Muscle of leg (tissue), 3 donors: ENCODE measurements at regions not wholly inside any gene's neighbourhood (a gene's known extent, or its start where the extent isn't known, plus 50 kb on each side); places are given as distances from the start of the nearest gene placed in this dataset.

Experiments
- DNase-seq: peaks from one replicate; pipeline ENCODE4 v3.0.0; 2013
- H3K27ac ChIP-seq: one replicate; pipeline ENCODE4 v1.5.1; 2013; ENCODE audit warnings: mild to moderate bottlenecking, low read length, control low read depth
- H3K27me3 ChIP-seq: one replicate; pipeline ENCODE4 v1.6.1; 2013; ENCODE audit warnings: low read length; ENCODE audit not compliant: control insufficient read depth, insufficient read depth
- H3K36me3 ChIP-seq: one replicate; pipeline ENCODE4 v1.6.1; 2013; ENCODE audit warnings: low read length; ENCODE audit not compliant: control insufficient read depth, insufficient read depth
- H3K4me1 ChIP-seq: one replicate; pipeline ENCODE4 v1.6.1; 2013; ENCODE audit warnings: low read length; ENCODE audit not compliant: control insufficient read depth, insufficient read depth
- H3K4me3 ChIP-seq: one replicate; pipeline ENCODE4 v1.5.1; 2013; ENCODE audit warnings: low read length, control low read depth
- H3K9me3 ChIP-seq: replicated peaks from 2 replicates; pipeline ENCODE4 v1.6.1; 2013; ENCODE audit warnings: low read depth, low read length; ENCODE audit not compliant: control insufficient read depth
- WGBS: methylation state at CpG from one replicate; pipeline ENCODE4 v1.1.5; 2013; ENCODE audit warnings: missing lambda C conversion rate; ENCODE audit not compliant: insufficient coverage; 5-methylcytosine and 5-hydroxymethylcytosine counted together

DNA sequence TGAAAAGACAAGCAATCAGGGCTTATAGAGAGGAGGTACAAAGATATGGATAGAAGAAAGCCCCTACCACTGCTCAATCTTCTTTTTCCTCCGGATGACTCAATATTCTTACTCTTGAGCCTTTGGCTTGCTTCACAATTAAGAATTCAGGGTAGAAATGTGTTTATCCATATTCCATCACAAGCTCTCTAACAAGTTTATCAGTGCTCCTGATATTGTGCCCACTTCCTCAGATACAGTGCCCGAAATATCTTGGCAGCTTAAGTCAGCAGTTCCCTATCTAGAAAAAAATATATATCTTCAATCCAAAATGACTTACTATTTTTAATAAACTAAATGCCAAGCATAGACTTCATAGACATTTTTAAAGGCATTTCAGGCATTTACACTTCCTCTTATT is 255.1 kb upstream of the FAT3 start:
- no peaks in the 10 kb centered on the region for H3K27me3 ChIP-seq
- WGBS, result 78% methylated on average over 1 of the region's 2 CpGs

DNA sequence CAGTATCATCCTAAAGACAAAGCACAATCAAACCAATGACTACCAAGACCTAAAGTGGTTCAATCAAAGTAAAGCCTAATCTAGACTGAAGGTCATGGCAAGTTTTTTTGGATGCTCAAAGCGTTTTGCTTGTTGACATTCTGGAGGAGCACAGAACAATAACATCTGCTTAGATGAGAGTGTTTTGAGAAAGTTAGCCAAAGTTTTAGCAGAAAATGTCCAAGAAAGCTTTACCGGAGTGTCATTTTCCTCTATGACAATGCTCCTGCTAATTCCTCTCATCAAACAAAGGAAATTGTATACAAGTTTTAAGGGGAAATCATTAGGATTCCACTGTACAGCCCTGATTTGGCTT is 256.9 kb upstream of the FAT3 start:
- DNase-seq, result peak; percentile 76
- Histone ChIP-seq H3K27me3 (no peaks in the 10 kb centered on the region), H3K36me3 (no peaks in the 10 kb centered on the region), H3K27ac (no peak overlapping the region), H3K4me3 (no peak overlapping the region), H3K4me1 (no peaks in the 10 kb centered on the region), H3K9me3 (no peaks in the 10 kb centered on the region)
- no CpG with 5 or more reads among the region's 2 CpGs for WGBS

More for the DNA sequence above, 255.1 kb upstream of the FAT3 start:
- Histone ChIP-seq H3K27ac (no peak overlapping the region), H3K36me3 (no peaks in the 10 kb centered on the region), H3K4me3 (no peak overlapping the region), H3K9me3 (no peaks in the 10 kb centered on the region), H3K4me1 (no peaks in the 10 kb centered on the region)
- DNase-seq, result no peak

DNA sequence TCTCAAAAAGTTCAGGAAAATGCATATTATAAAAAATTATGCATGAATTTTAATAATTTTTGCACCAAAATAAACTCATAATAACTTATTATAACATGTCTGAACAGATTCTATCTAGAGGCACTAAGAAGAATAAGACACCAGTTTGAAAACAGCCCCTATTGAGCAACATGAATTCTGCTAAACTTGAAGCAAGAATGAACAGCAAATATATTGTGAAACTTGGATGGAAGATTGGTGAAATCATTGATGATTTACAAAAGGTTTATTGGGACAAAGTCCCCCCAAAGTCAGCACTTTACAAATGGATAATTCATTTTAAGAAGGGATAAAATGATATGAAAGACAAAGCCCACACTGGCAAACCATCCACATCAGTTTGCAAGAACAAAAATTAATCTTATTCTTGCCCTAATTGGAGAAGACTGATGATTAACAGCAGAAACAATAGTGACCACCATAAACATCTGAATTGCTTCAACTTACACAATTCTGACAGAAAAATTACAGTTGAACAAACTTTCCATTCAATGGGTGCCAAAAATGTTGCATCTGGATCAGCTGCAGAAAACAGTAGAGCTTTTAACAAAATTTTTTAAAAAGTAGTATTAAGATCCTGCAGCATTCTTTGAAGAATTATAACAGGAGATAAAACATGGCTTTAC is 257.5 kb upstream of the FAT3 start:
- DNase-seq, result peak; percentile 87

DNA sequence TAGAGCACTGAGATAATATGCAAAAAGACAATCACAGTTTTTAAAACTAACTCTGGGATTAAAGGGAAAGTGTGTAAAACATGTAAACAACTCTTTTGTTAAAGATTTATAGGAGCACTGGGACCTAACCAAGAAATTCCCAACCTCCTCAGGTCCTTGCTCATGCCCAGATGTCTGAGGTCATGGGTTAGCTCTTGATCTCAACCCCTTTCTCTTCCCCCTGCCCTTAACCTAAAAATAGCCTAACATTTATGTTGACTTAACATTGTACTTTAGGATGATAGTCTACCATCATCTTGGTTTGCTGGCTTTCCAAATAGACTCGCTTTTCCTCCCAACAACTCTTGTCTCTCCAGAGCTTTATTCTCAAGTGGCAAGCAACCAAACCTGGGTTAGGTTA is 258.2 kb upstream of the FAT3 start:
- DNase-seq, result no peak
- no peak overlapping the region for H3K4me3 ChIP-seq
- H3K27ac ChIP-seq, result no peak overlapping the region
- no peaks in the 10 kb centered on the region for H3K27me3 ChIP-seq
- H3K36me3 ChIP-seq, result no peaks in the 10 kb centered on the region
- WGBS, result no CpG with 5 or more reads among the region's 1 CpG
- H3K9me3 ChIP-seq, result no peaks in the 10 kb centered on the region
- no peaks in the 10 kb centered on the region for H3K4me1 ChIP-seq

More for the DNA sequence above, 257.5 kb upstream of the FAT3 start:
- H3K36me3 ChIP-seq, result no peaks in the 10 kb centered on the region
- H3K4me1 ChIP-seq, result no peaks in the 10 kb centered on the region
- no peak overlapping the region for H3K27ac ChIP-seq
- no peaks in the 10 kb centered on the region for H3K27me3 ChIP-seq
- no peak overlapping the region for H3K4me3 ChIP-seq
- no peaks in the 10 kb centered on the region for H3K9me3 ChIP-seq

DNA sequence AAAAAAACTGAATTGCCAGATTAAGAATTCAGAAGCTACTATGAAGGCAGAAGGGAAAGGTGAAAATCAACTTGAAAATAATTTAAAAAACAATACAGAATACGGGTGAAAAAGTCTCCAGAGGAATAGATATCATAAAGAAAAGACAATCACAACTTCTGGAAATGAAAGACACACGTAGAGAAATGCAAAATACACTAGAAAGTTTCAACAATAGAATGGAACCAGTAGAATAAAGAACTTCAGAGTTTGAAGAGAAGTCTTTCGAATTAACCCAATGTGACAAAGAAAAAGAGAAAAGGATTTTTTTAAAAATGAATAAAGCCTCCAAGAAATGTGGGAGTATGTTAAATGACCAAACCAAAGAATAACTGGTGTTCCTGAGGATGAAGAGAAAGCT is 263.8 kb upstream of the FAT3 start:
- H3K9me3 ChIP-seq, result peaks cover 17% of the 10 kb centered on the region
- no CpG with 5 or more reads among the region's 3 CpGs for WGBS
- no peak for DNase-seq
- no peaks in the 10 kb centered on the region for H3K4me1 ChIP-seq
- H3K4me3 ChIP-seq, result no peak overlapping the region
- H3K27ac ChIP-seq, result no peak overlapping the region
- H3K27me3 ChIP-seq, result no peaks in the 10 kb centered on the region
- H3K36me3 ChIP-seq, result no peaks in the 10 kb centered on the region

DNA sequence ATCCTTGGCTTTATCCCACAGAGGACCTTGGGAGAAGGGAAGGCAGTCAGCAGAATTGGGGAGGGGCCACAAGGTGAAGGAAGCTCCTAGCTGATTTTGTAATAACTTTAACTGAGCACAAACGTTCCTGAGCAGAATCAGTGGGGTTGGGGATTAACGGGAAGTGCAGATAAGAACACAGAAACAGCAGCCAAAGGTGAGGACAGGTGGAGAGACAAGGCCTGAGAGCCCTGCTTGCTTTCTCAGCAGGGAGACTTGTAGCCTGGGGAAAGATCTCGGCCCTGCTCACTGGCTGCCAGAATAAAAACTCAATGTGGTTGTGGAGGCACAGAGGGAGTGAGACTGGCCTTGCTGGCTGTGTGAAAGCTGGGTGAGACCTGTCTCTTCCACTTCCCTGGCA is 265.2 kb upstream of the FAT3 start:
- peaks cover 17% of the 10 kb centered on the region for H3K9me3 ChIP-seq
- DNase-seq, result no peak
- no peaks in the 10 kb centered on the region for H3K4me1 ChIP-seq
- 79% methylated on average over 2 of the region's 3 CpGs for WGBS
- no peak overlapping the region for H3K27ac ChIP-seq
- H3K27me3 ChIP-seq, result no peaks in the 10 kb centered on the region
- no peaks in the 10 kb centered on the region for H3K36me3 ChIP-seq
- no peak overlapping the region for H3K4me3 ChIP-seq

DNA sequence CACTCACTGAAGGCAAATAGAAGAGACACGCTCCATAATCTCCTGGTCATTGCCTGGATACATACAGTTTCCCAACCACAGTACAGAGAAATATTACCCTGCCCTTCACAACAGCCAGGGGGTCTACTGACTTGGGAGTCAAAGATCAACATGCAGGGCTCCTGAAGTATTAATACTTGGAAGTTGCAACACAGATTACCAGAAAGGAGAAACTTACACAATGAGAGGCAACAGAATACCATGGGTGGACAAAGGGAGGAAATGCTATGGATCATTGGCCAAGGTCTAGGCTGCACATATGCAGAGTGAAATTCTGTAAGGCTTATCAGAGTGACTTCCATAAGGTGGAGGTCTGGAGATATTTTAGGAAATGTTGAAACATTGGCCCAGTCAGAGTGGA is 267.9 kb upstream of the FAT3 start:
- Histone ChIP-seq H3K36me3 (no peaks in the 10 kb centered on the region), H3K4me1 (no peaks in the 10 kb centered on the region), H3K27ac (no peak overlapping the region), H3K4me3 (no peak overlapping the region), H3K9me3 (peaks cover 17% of the 10 kb centered on the region), H3K27me3 (no peaks in the 10 kb centered on the region)
- DNase-seq, result no peak
- WGBS, result 100% methylated on average over 1 of the region's 1 CpG

DNA sequence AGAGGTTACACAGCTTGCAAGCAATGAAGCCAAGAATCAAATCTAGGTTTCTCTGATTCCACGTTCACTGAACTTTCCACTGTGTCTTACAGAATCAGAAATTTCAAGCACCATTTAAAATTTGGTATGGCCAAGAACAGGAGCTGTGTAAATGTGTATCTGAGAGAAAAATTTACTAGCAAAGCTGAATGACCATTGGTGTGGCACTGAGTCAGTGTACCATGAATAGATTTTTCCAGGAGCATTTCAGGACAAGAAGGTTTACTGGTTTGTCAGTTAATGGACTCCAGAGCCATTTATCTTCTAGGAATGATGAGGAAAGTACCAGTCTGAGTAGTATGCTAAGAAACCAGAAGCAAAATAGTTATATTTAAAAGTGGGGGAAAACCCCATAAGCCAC is 269.4 kb upstream of the FAT3 start:
- Histone ChIP-seq H3K9me3 (peaks cover 14% of the 10 kb centered on the region), H3K36me3 (no peaks in the 10 kb centered on the region), H3K27me3 (no peaks in the 10 kb centered on the region), H3K4me1 (no peaks in the 10 kb centered on the region), H3K4me3 (no peak overlapping the region), H3K27ac (no peak overlapping the region)
- DNase-seq, result no peak
- WGBS, result no CpG with 5 or more reads among the region's 1 CpG

DNA sequence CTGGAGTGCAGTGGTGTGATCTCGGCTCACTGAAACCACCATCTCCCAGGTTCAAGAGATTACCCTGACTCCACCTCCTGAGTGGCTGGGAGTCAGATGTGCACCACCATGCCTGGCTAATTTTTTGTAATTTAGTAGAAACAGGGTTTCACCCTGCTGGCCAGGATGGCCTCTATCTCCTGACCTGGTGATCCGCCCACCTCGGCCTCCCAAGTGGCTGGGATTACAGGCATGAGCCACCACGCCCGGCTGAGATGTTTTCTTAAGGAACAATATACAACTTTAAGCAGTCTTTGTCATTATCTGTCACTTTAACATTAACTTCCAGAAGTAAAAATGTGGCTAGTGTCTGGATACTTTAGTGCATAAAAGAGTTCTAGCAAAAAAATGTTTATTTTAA is 272.6 kb upstream of the FAT3 start:
- WGBS, result no CpG with 5 or more reads among the region's 5 CpGs
- no peaks in the 10 kb centered on the region for H3K27me3 ChIP-seq
- no peak for DNase-seq
- no peak overlapping the region for H3K27ac ChIP-seq
- H3K36me3 ChIP-seq, result no peaks in the 10 kb centered on the region
- no peaks in the 10 kb centered on the region for H3K9me3 ChIP-seq
- no peak overlapping the region for H3K4me3 ChIP-seq
- peaks cover 5% of the 10 kb centered on the region for H3K4me1 ChIP-seq

DNA sequence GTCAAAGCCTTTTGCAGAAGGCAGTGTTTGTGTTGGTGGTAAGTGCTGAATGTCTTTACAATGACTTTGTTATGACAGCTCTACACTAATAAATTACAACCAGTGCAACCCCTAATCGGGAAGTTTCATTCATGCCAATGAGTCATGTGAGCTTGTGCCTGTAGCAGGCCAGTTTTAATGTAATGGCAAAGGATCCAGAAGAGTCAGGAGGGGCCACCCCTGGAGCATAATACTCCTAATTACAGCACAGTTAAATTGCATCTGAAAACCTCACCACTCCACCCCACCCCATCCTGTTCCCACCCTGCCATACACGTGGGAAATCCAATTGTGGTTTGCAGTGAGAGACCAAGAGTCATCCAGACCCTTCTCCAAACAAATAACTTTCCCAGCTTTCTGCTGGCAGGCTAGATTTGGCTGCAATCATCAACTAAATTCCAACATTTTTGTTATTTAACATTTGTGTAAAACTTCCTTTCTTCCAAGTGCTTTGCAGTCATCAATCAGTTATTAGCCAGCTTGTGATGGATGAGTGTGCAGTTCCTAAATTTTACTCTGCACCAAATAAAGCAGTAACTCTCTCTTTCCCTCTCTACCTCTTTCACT is 277.3 kb upstream of the FAT3 start:
- Histone ChIP-seq H3K36me3 (no peaks in the 10 kb centered on the region), H3K27me3 (no peaks in the 10 kb centered on the region), H3K9me3 (no peaks in the 10 kb centered on the region), H3K4me3 (no peak overlapping the region), H3K27ac (no peak overlapping the region), H3K4me1 (peaks cover 5% of the 10 kb centered on the region)
- 0% methylated on average over 1 of the region's 2 CpGs for WGBS
- DNase-seq, result peak; percentile 73
